ENCODE measurements at regions not wholly inside any gene's neighbourhood (a gene's known extent, or its start where the extent isn't known, plus 50 kb on each side); places are given as distances from the start of the nearest gene placed in this dataset.

DNA sequence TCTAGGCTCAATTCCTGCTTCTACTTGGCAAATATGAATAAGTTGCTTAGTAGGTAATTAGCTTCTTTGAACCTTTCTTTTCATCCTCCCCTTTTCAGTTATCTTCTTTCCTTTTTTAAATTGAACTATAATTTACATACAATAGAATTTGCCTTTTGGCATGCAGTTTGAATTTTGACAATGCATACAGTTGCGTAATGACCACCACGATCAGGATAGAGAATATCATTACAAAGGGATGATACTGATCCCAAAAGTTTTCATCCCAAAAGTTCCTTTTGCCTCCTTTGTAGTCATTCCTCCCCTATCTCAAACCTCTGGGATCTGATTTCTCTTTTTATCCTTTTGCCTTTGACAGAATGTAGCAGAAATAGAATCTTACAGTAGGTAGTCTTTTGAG, 164.4 kb downstream of the NOC3L start:
- DNase-seq (ENCODE audit: low read depth in 1 of 2, low spot score in 1 of 2): no peak
- H3K27me3 ChIP-seq: no peaks in the 10 kb centered on the region
- TF ChIP-seq, protein P1, sequence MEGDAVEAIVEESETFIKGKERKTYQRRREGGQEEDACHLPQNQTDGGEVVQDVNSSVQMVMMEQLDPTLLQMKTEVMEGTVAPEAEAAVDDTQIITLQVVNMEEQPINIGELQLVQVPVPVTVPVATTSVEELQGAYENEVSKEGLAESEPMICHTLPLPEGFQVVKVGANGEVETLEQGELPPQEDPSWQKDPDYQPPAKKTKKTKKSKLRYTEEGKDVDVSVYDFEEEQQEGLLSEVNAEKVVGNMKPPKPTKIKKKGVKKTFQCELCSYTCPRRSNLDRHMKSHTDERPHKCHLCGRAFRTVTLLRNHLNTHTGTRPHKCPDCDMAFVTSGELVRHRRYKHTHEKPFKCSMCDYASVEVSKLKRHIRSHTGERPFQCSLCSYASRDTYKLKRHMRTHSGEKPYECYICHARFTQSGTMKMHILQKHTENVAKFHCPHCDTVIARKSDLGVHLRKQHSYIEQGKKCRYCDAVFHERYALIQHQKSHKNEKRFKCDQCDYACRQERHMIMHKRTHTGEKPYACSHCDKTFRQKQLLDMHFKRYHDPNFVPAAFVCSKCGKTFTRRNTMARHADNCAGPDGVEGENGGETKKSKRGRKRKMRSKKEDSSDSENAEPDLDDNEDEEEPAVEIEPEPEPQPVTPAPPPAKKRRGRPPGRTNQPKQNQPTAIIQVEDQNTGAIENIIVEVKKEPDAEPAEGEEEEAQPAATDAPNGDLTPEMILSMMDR (IDR thresholded peaks at IDR 0.05; ENCODE audit: low read depth, low read length): no peak
- H3K4me1 ChIP-seq (ENCODE audit: low read depth): no peaks in the 10 kb centered on the region
- no peak overlapping the region for H3K4me3 ChIP-seq
- H3K27ac ChIP-seq: no peak overlapping the region
- no peaks in the 10 kb centered on the region for H3K9me3 ChIP-seq (ENCODE audit: low read depth)
- no peaks in the 10 kb centered on the region for H3K36me3 ChIP-seq

DNA sequence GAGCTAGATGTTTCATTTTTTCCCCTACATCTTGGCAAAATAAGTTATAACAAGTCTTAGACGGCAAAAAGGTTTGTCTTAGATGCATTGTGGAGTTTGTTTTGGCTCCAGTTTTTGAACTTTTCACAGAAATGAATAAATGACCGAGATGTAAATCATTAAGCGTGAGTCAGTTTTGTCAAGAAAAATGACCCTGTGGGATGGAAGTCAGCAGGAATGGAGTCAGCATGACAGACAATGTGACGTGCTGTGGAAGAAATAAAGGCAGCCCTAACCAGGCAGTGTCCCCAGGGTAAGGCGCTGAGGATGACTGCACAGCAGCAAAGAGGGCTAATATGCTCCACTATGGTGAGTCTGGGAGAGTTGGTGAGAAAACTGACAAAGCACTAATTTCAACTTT, 163.2 kb downstream of the NOC3L start:
- DNase-seq (ENCODE audit: low read depth in 1 of 2, low spot score in 1 of 2): no peak
- TF ChIP-seq, protein P1 (IDR thresholded peaks at IDR 0.05; ENCODE audit: low read depth, low read length): no peak
- no peaks in the 10 kb centered on the region for H3K4me1 ChIP-seq (ENCODE audit: low read depth)
- H3K4me3 ChIP-seq: no peak overlapping the region
- no peak overlapping the region for H3K27ac ChIP-seq
- H3K36me3 ChIP-seq: no peaks in the 10 kb centered on the region
- H3K9me3 ChIP-seq (ENCODE audit: low read depth): no peaks in the 10 kb centered on the region
- no peaks in the 10 kb centered on the region for H3K27me3 ChIP-seq

DNA sequence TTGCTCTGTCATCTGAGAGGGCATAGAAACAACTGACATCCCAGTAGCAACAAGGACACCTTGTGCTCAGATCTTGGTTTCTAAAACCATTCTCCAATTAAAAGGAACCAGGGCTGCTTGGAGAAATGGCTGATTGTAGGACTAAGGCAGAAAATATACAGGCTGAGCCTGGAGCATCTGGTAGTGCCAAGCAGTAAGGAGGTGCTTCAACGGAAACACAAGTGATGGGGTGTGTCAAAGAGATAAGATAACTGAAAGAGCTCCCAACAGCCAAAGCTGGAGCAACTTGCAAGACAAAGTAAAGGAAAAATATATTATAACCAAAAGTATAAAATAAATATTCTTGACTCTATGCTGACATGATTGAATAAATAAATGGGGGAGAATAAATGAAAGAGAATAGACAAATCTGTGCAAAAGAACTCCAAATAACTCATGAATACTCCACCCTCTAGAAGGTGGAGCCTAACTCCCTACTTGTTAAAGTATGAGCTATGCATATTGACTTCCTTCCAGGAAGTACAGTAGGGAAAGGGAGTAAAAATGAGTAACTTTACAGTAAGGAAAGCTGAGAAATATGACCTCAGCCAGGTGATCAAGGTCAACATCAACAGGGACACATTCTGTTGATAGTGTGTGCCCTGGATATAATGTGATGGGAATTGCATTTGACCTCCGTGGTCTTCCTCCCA, 162.4 kb downstream of the NOC3L start:
- H3K27me3 ChIP-seq: no peaks in the 10 kb centered on the region
- no peak overlapping the region for H3K27ac ChIP-seq
- H3K4me1 ChIP-seq (ENCODE audit: low read depth): no peaks in the 10 kb centered on the region
- TF ChIP-seq, protein P1 (IDR thresholded peaks at IDR 0.05; ENCODE audit: low read depth, low read length): no peak
- no peak overlapping the region for H3K4me3 ChIP-seq
- no peaks in the 10 kb centered on the region for H3K36me3 ChIP-seq
- no peak for DNase-seq (ENCODE audit: low read depth in 1 of 2, low spot score in 1 of 2)
- no peaks in the 10 kb centered on the region for H3K9me3 ChIP-seq (ENCODE audit: low read depth)

DNA sequence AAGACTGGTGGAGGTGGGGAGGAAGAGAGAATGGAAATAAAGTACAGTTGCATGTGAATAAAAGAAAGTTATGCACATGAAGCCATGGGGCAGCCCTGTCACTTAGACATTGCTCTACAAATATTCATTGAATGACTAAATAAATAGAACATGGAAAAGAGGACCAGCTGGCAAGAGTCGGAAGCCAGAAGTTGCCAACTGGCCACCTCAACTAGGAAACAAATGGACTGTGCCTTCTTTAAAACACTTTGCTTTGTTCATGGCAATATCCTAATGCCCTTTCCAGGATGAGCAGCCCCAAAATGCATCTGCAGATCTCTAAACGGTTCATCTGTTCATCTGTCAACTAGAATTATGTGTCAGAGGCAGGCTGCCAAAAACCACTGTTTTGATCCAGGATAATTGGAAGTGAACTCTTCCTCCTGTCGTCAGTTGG, 157.3 kb downstream of the NOC3L start:
- Histone ChIP-seq H3K27me3 (no peaks in the 10 kb centered on the region), H3K9me3 (ENCODE audit: low read depth) (no peaks in the 10 kb centered on the region), H3K36me3 (no peaks in the 10 kb centered on the region), H3K27ac (no peak overlapping the region), H3K4me1 (ENCODE audit: low read depth) (peaks cover 1% of the 10 kb centered on the region), H3K4me3 (no peak overlapping the region)
- peak in 1 of 2 donors; percentile 21 for DNase-seq (ENCODE audit: low read depth in 1 of 2, low spot score in 1 of 2)
- TF ChIP-seq, protein P1 (IDR thresholded peaks at IDR 0.05; ENCODE audit: low read depth, low read length): no peak

DNA sequence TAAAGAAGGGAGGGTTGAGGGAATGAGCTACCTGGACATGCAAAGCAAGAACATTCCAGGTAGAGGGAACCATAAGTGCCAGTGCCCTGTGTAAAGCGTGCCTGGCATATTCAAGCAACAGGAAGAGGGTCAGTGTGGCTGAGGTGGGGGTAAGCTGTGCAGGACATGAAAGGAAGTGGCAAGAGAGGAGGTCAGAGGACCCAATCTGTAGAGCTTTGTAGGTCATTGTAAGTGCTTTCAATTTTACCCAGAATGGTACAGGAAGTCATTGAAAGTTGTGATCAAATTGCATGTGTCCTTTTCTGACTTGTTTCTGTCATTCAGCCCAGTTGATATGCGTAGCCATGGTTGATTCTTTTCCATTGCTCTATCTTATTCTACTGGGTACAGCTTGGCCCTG, 156.6 kb downstream of the NOC3L start:
- Histone ChIP-seq H3K36me3 (no peaks in the 10 kb centered on the region), H3K4me3 (no peak overlapping the region), H3K27ac (no peak overlapping the region), H3K9me3 (ENCODE audit: low read depth) (no peaks in the 10 kb centered on the region), H3K27me3 (no peaks in the 10 kb centered on the region), H3K4me1 (ENCODE audit: low read depth) (peaks cover 4% of the 10 kb centered on the region)
- TF ChIP-seq, protein P1 (IDR thresholded peaks at IDR 0.05; ENCODE audit: low read depth, low read length): no peak
- no peak for DNase-seq (ENCODE audit: low read depth in 1 of 2, low spot score in 1 of 2)
